ENCODE measurements at regions not wholly inside any gene's neighbourhood (a gene's known extent, or its start where the extent isn't known, plus 50 kb on each side); places are given as distances from the start of the nearest gene placed in this dataset.

DNA sequence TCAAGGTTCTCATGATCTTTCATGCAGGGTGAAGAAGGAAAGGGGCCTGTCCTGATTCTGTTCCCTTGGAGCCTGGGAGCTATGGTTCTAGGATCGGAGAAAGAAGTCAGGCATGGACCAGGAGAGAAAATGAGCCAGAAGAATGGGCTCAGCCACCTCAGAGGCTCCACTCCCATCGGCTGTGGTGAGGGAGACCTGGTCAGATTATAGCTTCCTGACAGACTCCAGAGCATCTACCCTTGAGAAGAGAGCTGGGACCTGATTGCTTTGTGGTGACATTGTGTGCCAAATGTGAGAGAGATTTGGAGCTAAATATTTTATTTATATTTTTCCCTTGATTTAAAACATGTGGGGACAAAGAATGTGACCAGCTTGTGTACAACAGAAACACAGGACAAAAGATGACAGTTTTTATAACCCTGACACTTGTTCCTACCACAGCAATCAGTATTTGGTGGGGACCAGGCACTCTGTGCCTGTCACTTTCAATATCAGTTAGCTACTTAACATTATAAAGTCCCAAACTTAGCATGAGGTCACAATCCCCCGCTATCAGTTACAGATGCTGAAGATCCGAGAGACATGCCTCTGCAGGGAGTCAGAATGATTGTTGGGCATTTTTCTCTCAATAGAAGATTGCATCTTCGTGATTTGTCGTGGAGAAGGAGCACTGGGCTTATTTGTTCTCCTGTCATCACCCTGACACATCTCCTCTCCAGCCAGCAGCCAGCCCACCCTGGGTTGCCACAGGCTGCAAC, 228.3 kb upstream of the ADAMTS16 start:
- DNase-seq = no peak

GRCh38 chr5:4921929-4922328, 218.2 kb upstream of the ADAMTS16 start:
- no peak for DNase-seq

DNA sequence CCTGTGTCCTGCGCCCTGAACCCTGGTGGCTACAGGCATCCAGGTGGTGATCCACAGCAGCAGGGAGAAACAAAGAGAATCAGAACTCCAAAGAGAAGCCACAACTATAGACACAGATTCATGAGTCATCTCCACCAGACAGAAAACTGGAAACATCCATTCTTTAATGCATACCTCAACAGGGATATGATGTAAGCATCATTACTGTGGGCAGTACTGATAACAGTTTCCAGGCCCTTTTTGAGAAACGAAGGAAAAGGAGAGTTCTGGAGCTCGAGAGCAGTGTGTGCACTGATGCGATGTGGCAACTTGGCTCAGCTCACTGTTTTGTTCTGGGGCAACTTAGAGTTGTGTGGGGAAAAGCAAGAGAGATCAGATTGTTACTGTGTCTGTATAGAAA, 215.6 kb upstream of the ADAMTS16 start:
- peak; percentile 91 for DNase-seq

DNA sequence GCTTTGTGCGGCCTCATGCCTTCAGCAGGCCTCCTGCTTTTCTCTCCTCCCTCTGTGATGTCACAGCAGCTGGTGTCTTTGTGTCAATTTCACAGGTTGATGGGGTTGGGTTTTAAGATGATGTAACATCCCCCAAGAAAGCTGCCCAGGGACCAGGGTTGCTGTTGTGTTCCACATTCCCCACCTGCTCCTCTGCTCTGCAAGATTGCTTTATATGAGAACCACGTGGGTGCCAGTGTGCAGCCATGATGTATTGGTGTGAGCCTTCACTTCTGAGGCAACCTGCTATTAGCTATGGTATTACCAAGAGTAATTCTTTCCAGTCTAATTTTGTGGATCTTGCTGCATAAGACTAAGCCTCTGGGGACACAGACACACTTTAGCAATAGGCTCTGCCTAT, 213.0 kb upstream of the ADAMTS16 start:
- no peak for DNase-seq

DNA sequence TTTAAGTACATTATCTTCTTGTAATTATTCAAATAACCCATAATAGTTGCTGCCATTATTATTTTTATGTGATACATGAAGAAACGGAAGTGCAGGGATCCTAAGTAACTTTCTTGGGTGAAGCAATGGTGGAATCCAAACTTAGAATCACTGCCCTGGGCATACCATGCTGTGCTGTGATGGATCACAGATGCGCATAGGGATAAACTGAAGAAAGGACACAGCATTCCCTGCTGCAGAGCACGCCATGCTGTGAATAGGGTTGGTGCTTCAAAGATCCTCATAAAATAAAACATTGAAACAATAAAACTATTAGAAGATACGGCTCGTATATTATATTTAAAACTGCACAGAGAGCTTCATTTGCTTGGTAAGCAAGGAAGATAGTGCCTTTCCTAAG, 211.7 kb upstream of the ADAMTS16 start:
- no peak for DNase-seq

DNA sequence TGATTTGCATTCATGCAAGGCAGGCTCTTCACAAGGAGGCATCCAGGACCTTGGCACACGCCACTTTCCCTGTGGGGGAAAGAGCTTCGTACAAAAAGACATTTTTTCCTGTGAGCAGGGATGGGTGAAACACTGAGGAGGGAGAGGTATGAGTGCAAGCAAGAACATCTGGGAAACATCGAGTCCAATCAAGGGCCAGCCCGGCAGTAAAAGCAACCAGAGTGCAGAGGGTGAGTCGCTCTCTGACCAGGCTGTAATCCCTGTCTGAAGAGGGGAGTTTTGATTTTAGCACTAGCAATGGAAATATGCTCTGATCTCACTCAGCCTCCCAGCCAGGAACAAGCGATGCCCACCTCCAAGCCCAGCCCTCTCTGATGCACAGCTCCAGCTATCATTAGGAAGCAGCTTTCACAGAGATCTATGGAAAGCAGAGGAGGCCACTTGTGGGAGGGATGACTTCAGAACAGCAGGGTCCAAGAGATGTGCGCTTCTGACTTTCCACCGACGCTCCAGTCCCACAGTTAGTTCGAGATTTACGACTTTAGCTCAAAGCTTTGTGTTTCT, 211.0 kb upstream of the ADAMTS16 start:
- DNase-seq = no peak

- no peak for DNase-seq
Observed at GRCh38 chr5:4939042-4939781, 200.9 kb upstream of the ADAMTS16 start.

DNA sequence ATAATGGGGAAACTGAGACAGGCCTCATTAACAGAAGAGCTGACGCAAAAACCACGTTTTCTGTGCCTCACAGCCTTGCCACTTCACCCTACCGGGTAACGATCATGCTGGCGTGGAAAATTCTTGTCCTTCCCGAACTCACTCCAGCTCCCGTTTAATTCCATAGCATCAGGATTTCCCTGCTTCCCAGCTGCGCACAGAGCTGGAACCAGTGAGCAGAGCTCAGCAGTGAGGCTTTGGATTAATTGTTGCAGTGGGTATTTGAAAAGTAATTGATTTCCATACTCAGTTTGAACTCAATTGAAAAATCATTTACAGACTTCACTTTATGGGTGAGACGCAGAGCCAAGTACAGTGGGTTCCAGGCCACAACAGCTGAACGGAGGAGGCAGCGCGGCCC, 199.0 kb upstream of the ADAMTS16 start:
- DNase-seq = no peak

DNA sequence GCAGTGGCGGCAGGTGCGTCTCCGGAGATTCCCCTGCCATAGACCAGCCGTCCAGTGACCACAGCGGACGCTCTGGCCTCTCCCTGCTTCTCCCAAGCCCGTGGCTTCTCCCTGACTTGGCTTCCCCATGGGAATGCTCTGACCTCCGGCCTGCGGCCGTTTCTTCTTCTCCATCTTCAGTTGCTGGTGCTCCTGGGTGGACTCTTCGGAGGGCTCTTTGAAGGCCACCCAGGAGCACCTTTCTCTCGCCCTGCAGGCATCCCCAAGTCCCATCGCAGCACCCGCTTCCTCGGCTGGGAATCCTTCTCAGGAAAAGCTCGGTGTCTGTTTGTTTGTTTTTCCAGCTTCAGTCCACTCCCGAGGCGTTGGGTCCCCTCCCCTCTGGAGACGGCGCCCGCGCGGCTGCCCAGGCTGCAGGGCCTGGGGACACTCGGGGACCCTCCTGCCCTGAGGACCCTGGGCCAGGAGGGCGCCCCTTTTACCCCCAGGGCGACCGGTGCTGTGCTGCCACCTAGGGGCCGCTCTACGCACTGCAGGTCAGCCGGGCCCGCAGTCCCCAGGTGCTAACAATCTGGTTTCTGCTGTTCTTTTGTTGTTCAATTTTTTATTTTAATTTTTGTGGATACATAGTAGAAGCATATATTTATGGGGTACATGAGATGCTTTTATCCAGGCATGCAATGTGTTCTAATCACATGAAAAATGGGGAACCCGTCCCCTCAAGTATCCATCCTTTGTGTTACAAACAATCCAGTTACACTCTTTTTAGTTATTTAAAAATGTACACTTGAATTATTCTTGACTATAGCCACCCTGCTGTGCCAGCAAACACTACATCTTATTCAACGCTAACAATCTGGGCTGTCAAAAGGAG, 197.9 kb upstream of the ADAMTS16 start:
- DNase-seq = no peak

DNA sequence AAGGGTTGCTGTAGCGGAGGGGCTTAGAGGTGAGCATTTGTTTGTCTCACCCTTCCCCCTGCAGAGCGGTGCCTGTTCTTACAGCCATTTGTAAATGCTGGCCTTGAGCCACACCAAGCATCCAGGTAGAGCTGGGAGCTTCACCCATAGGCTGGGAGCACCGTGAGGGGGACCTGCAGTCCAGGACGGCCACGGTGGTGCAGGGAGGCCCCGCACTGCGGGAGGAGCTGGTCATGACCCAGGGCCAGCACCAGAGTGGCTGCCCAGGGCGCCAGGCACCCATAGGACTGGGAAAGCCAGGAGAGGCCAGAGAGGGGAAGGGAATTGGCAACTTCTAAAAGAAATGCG, 197.3 kb upstream of the ADAMTS16 start:
- DNase-seq = no peak

GRCh38 chr5:4945296-4945695, 194.8 kb upstream of the ADAMTS16 start:
- DNase-seq = no peak

DNA sequence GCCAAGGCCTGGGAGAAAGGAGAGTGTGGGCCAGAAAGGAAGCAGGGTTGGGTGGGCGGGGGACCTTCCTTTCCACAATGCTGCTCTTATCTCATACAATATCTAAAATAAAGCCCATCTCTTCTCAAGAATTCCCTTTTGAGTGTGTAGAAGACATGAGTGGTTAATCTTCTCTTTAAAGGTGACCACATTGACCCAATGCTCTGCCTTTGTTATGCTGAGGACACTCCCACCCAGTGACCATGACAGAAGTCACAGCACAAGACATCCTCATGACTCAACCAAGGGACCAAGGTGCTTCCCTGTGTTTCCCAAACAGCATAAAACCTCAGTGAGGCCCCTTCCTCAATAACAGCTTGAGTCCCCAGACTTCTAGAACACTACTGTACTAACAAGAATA, 193.0 kb upstream of the ADAMTS16 start:
- no peak for DNase-seq

- no peak for DNase-seq
Observed at GRCh38 chr5:4947893-4948536, 192.1 kb upstream of the ADAMTS16 start.

DNA sequence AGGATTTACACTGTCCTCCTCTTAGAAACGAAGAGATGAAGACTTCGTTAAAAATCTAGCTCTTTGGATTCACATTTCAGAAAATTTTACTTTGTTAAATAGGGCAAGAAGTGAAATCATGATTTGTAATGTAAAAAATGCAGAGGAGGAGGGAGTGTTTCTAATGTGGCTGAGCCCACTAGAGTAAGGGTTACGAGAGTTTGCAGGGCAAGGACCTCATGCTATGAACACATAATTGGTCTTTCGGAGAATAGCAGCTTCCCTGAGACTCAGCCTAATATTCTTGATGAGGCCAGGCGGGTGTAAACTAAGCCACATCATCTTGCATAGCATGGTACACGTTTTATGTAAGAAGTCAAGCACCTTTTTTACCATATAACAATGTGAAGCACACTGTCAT, 191.0 kb upstream of the ADAMTS16 start:
- DNase-seq = no peak

- DNase-seq = no peak
Observed at GRCh38 chr5:4953576-4953975, 186.6 kb upstream of the ADAMTS16 start.

DNA sequence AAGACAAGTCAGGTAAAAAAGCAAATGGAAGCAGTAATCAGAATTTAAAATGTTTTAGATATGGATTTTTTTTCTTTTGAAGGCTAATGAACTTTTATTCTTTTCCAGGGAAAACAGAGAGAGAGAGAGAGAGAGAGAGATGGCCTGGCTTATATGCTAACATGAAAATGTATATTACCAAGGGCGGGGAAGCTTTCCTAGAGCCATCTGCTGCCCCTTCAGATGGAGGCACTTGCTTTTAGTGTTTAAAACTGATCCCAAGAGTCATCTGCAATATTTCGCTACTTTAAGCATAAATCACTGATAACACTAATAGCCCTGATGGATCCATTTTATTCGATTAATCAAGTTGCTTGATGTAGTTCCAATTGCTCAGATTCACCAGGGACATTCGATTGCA, 186.1 kb upstream of the ADAMTS16 start:
- DNase-seq = no peak

DNA sequence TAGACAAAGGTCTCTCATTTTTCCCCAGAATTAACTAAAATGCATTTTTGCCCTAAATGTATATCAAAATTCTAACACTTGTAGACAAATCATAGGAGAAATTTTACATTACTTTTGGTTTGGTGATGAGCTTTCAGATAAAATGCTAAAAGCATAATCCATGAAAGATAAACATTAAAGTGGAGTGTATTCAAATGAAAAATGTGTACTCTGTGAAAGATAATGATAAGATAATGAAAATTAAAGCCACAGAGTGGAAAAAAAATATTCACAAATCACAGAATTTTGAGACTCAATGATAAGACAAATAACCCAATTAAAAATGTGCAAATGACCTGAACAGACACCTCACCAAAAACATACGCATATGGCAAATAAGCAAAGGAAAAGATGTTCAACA, 176.9 kb upstream of the ADAMTS16 start:
- DNase-seq = no peak

- DNase-seq = no peak
Observed at GRCh38 chr5:4969351-4969750, 170.8 kb upstream of the ADAMTS16 start.

GRCh38 chr5:4970171-4970570, 170.0 kb upstream of the ADAMTS16 start:
- DNase-seq = no peak

- peak; percentile 90 for DNase-seq
Observed at GRCh38 chr5:4976902-4977301, 163.2 kb upstream of the ADAMTS16 start.

DNA sequence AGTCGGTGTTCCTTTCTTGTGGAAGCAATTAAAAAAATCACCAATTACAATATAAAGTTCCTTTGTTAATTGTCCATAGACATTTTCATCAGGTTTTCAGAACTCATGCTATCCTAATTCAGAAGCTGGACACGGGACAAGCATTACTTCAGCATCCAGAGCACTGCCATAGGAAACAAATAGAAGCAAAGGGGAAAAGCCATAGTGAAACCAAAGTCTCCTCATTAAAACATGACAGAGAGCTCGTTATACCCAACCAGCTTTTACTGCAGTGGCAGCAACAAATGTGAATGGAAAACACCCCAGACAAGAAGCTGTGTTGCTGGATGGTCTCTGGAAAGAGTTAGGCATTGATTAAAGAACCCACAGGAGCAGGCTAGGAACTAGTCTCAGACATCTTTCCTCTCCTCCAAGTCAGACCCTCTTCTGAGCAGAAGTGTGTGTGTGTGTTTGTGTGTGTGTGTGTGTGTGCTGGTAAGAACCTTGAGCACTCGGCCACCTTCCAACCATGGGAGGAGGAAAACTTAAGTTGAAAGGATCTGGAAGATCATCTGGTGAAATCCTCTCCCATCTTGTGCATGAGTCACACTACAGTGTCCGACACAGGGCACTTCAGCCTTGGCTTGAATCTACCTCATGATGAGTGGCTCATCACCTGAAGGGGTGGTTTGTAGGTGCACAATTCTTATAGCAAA, 162.6 kb upstream of the ADAMTS16 start:
- DNase-seq = peak; percentile 38

- DNase-seq = no peak
Observed at GRCh38 chr5:4980201-4980600, 159.9 kb upstream of the ADAMTS16 start.
